ENCODE measurements at regions not wholly inside any gene's neighbourhood (a gene's known extent, or its start where the extent isn't known, plus 50 kb on each side); places are given as distances from the start of the nearest gene placed in this dataset.

- H2BK20ac ChIP-seq (ENCODE audit: low read depth, low read length), result no peak overlapping the region
- no peaks in the 10 kb centered on the region for H3K9me1 ChIP-seq (ENCODE audit: insufficient read depth, low read length)
- no CpG with 5 or more reads among the region's 4 CpGs for WGBS, 2 experiments (ENCODE audit: extremely low coverage in 2 of 2, insufficient read length in 1 of 2)
- no peak overlapping the region for H3K4me2 ChIP-seq (ENCODE audit: low read depth, low read length)
- no peak overlapping the region for H3K23ac ChIP-seq (ENCODE audit: low read depth, low read length)
- H2BK5ac ChIP-seq (ENCODE audit: low read depth, low read length, poor library complexity, severe bottlenecking), result no peak overlapping the region
- dilution Hi-C loops (cut with HindIII; ENCODE audit: low sequenced_read_pairs, unreplicated experiment) (no loop called here), in situ Hi-C loops (cut with MboI; ENCODE audit: low sequenced_read_pairs) (no loop called here), intact Hi-C loops (cut with micrococcal nuclease) (no loop called here)
- ChIA-PET CTCF (no interaction called here), POLR2A (ENCODE audit: unreplicated experiment) (no interaction called here)
- H2AFZ ChIP-seq (replicated peaks; ENCODE audit: low read length, poor library complexity), result no peak overlapping the region
- no peaks in the 10 kb centered on the region for H3K4me1 ChIP-seq (ENCODE audit: control insufficient read depth, insufficient read depth, low read length)
- H3K9ac ChIP-seq (ENCODE audit: low read depth, low read length), result no peak overlapping the region
- no TSS peak for BruUV-seq (replicated peaks)
- no peaks in the 10 kb centered on the region for H3K27me3 ChIP-seq (ENCODE audit: control insufficient read depth, insufficient read depth, low read length)
- H4K8ac ChIP-seq (ENCODE audit: low read depth in 2 of 2, low read length in 2 of 2), result no peak overlapping the region
- H2BK120ac ChIP-seq (ENCODE audit: low read depth, low read length), result no peak overlapping the region
- no peaks in the 10 kb centered on the region for H3K79me1 ChIP-seq (ENCODE audit: low read depth in 1 of 2, low read length in 2 of 2)
- TF ChIP-seq CEBPB (IDR thresholded peaks at IDR 0.05; ENCODE audit: low read depth, low read length), result no peak
- no peak for TF ChIP-seq POLR2A (IDR thresholded peaks at IDR 0.05; ENCODE audit: low read depth, low read length)
- TF ChIP-seq SMC3 (IDR thresholded peaks at IDR 0.05; ENCODE audit: low read depth, low read length), result no peak
- TF ChIP-seq, protein P1, sequence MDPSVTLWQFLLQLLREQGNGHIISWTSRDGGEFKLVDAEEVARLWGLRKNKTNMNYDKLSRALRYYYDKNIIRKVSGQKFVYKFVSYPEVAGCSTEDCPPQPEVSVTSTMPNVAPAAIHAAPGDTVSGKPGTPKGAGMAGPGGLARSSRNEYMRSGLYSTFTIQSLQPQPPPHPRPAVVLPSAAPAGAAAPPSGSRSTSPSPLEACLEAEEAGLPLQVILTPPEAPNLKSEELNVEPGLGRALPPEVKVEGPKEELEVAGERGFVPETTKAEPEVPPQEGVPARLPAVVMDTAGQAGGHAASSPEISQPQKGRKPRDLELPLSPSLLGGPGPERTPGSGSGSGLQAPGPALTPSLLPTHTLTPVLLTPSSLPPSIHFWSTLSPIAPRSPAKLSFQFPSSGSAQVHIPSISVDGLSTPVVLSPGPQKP (IDR thresholded peaks at IDR 0.05; ENCODE audit: borderline replicate concordance, low read depth, low read length), result no peak
- TF ChIP-seq NFE2L2 (IDR thresholded peaks at IDR 0.05; ENCODE audit: low read depth, low read length), result no peak
- no peak for TF ChIP-seq MAFK (IDR thresholded peaks at IDR 0.05; ENCODE audit: low read depth, low read length)
- TF ChIP-seq RCOR1 (IDR thresholded peaks at IDR 0.05; ENCODE audit: insufficient replicate concordance, low read length), result no peak
- TF ChIP-seq, protein P2, sequence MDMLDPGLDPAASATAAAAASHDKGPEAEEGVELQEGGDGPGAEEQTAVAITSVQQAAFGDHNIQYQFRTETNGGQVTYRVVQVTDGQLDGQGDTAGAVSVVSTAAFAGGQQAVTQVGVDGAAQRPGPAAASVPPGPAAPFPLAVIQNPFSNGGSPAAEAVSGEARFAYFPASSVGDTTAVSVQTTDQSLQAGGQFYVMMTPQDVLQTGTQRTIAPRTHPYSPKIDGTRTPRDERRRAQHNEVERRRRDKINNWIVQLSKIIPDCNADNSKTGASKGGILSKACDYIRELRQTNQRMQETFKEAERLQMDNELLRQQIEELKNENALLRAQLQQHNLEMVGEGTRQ (IDR thresholded peaks at IDR 0.05; ENCODE audit: low read depth, low read length), result no peak
- no peak for TF ChIP-seq MXI1 (IDR thresholded peaks at IDR 0.05; ENCODE audit: borderline replicate concordance, low read depth, low read length)
- no peak overlapping the region for H3K14ac ChIP-seq (replicated peaks; ENCODE audit: low read depth, low read length)
- ATAC-seq (ENCODE audit: low read depth) (no peak), DNase-seq (no peak)
- H4K91ac ChIP-seq (ENCODE audit: insufficient read depth, low read depth, low read length), result no peak overlapping the region
- no peak overlapping the region for H2AK5ac ChIP-seq (ENCODE audit: low read depth, low read length)
- H3K4me3 ChIP-seq (ENCODE audit: insufficient read depth, low read depth, low read length), result no peak overlapping the region
- no peak overlapping the region for H2AK9ac ChIP-seq (replicated peaks; ENCODE audit: low read depth, low read length, poor library complexity)
- H3K27ac ChIP-seq (ENCODE audit: insufficient read depth, low read length), result no peak overlapping the region
- H3K9me3 ChIP-seq (ENCODE audit: control insufficient read depth, insufficient read depth, low read length), result peaks cover 7% of the 10 kb centered on the region; the same call in 1 of the 2 replicates
- H4K5ac ChIP-seq (ENCODE audit: low read depth, low read length), result no peak overlapping the region
- H3K56ac ChIP-seq (ENCODE audit: extremely low read depth, insufficient read depth, low read length), result no peak overlapping the region
- H2BK15ac ChIP-seq (ENCODE audit: low read depth, low read length), result no peak overlapping the region
- H3K36me3 ChIP-seq (ENCODE audit: control insufficient read depth, insufficient read depth, low read length), result no peaks in the 10 kb centered on the region
- H3K4ac ChIP-seq (ENCODE audit: low read depth, low read length), result no peak overlapping the region
- no peak overlapping the region for H3K18ac ChIP-seq (ENCODE audit: low read depth, low read length)
- no peaks in the 10 kb centered on the region for H4K20me1 ChIP-seq (ENCODE audit: insufficient read depth, low read length)
Observed at GRCh38 chr13:81396192-81396591, 1055.3 kb upstream of the SPRY2 start.

Data from IMR-90 (cell line).